ENCODE measurements at regions not wholly inside any gene's neighbourhood (a gene's known extent, or its start where the extent isn't known, plus 50 kb on each side); places are given as distances from the start of the nearest gene placed in this dataset.

DNA sequence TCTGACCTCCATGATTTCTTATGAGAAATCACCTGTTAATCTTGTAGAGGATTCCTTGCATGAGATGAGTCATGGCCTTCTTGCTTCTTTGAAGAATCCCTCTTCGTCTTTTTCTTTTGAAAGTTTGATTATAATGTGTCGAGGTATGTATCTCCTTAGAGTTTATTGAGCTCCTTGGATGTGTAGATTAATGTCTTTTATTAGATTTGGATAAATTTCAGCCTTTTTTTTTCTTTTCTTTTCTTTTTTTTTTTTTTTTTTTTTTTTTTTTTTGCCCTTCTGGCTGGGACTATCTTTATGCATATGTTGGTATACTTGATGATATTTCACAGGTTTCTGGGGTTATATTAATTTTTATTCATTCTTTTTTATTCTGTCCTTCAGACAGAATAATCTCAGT lies 72.3 kb upstream of the ITGA4 start:
- TF ChIP-seq POLR2AphosphoS5 (IDR thresholded peaks at IDR 0.05; ENCODE audit: borderline replicate concordance, low read depth, low read length) (no peak), EZH2 (IDR thresholded peaks at IDR 0.05) (no peak), FOXP2 (optimal IDR thresholded peaks at IDR 0.05; ENCODE audit: control extremely low read depth, extremely low read length, insufficient read depth) (no peak)
